HCT116 (cell line): ENCODE measurements at regions not wholly inside any gene's neighbourhood (a gene's known extent, or its start where the extent isn't known, plus 50 kb on each side); places are given as distances from the start of the nearest gene placed in this dataset.

Experiments used
- ATAC-seq: fragments of 200-7000 bp; cut with Tn5 transposase; 2 replicates; pipeline ENCODE4 v1.9.1; 2020; ENCODE audit warnings: mild to moderate bottlenecking, moderate library complexity
- BruUV-seq: library from RNA; stranded (reverse); fragments of 400-500 nt; replicated peaks from 2 replicates; lab custom pipeline; 2021; lab: Mats Ljungman, UMichigan
- CTCF ChIA-PET: fragments of 300-600 bp; sonication (Branson Sonifier 250); formaldehyde crosslinking; loops from one replicate; lab custom pipeline; 2021; ENCODE audit warnings: antibody characterized with exemption; lab: Charles Lee
- POLR2A ChIA-PET: fragments of 300-600, 350-600 bp; sonication (Branson Sonifier 250); formaldehyde crosslinking; loops from one replicate; lab custom pipeline; 2021; ENCODE audit warnings: antibody characterized with exemption; lab: Charles Lee
- RAD21 ChIA-PET, 2 experiments: fragments of 300-600 bp; sonication (Branson Sonifier 250); formaldehyde crosslinking; loops; one replicate each; lab custom pipeline; 2023; ENCODE audit warnings: low total read pairs in 2 of 2; ENCODE audit not compliant: uncharacterized antibody in 2 of 2, unreplicated experiment in 2 of 2, low non-redundant PET in 1 of 2; lab: Charles Lee
- DNase-seq: peaks from one replicate; pipeline ENCODE4 v3.0.0-alpha.2; 2010; ENCODE audit warnings: low read depth, low spot score
- H2AFZ ChIP-seq: fragments of 200-600 bp; shearing (Covaris generic), sonication (generic); 2 replicates; pipeline ENCODE4 v1.6.1; 2017; ENCODE audit warnings: low read depth, mixed run types, mixed read lengths, antibody characterized with exemption, low read length; ENCODE audit not compliant: poor library complexity, severe bottlenecking
- H3K27ac ChIP-seq: 2 replicates; pipeline ENCODE4 v1.5.1; 2012; ENCODE audit warnings: low read depth, low read length
- H3K27me3 ChIP-seq: fragments of 200-600 bp; sonication (generic); 2 replicates; pipeline ENCODE4 v1.6.1; 2016; ENCODE audit warnings: mixed run types, low read length, mixed read lengths; ENCODE audit not compliant: insufficient read depth
- H3K36me3 ChIP-seq, 2 experiments: fragments of 200-500 bp in 1 of 2; fragments of 200-600 bp in 1 of 2; sonication (Bioruptor generic) in 1 of 2; sonication (generic) in 1 of 2; 2 replicates each; pipeline versions ENCODE4 v1.5.1 to v1.6.1; 2014 to 2016; ENCODE audit warnings: low read length in 2 of 2, inconsistent platforms in 1 of 2, mixed read lengths in 1 of 2, mixed run types in 1 of 2; ENCODE audit not compliant: insufficient read depth in 2 of 2, control insufficient read depth in 1 of 2
- H3K4me1 ChIP-seq, 2 experiments: fragments of 200-600 bp in 1 of 2; sonication (generic) in 1 of 2; 2 replicates each; pipeline versions ENCODE4 v1.5.1 to v1.6.1; 2012 to 2017; ENCODE audit warnings: low read length in 2 of 2, inconsistent platforms in 1 of 2, mild to moderate bottlenecking in 1 of 2, mixed read lengths in 1 of 2, mixed run types in 1 of 2, moderate library complexity in 1 of 2; ENCODE audit not compliant: insufficient read depth in 2 of 2, control insufficient read depth in 1 of 2
- H3K4me2 ChIP-seq: fragments of 200-600 bp; sonication (generic); 2 replicates; pipeline ENCODE4 v1.6.1; 2017; ENCODE audit warnings: mixed run types, low read length, mixed read lengths
- H3K4me3 ChIP-seq, 2 experiments: fragments of 200-600 bp in 1 of 2; sonication (generic) in 1 of 2; replicated peaks in 1 of 2; 2 replicates each; pipeline ENCODE4 v1.5.1; 2011 to 2016; ENCODE audit warnings: low read length in 2 of 2, control low read depth in 1 of 2, low read depth in 1 of 2, mild to moderate bottlenecking in 1 of 2, mixed read lengths in 1 of 2, mixed run types in 1 of 2
- H3K79me2 ChIP-seq: fragments of 200-600 bp; sonication (generic); 2 replicates; pipeline ENCODE4 v1.6.1; 2017; ENCODE audit warnings: mild to moderate bottlenecking, mixed run types, low read length, moderate library complexity, mixed read lengths; ENCODE audit not compliant: insufficient read depth
- H3K9ac ChIP-seq: fragments of 200-600 bp; sonication (generic); 2 replicates; pipeline ENCODE4 v1.6.1; 2016; ENCODE audit warnings: low read length, mixed read lengths
- H3K9me2 ChIP-seq: fragments of 200-600 bp; sonication (generic), shearing (Covaris generic); 2 replicates; pipeline ENCODE4 v1.6.1; 2017; ENCODE audit warnings: mixed run types, mild to moderate bottlenecking, moderate library complexity; ENCODE audit not compliant: insufficient read depth
- H3K9me3 ChIP-seq, 2 experiments: fragments of 200-500 bp in 1 of 2; fragments of 200-600 bp in 1 of 2; sonication (Bioruptor generic) in 1 of 2; sonication (generic) in 1 of 2; 2 replicates each; pipeline ENCODE4 v1.6.1; 2014 to 2017; ENCODE audit warnings: low read length in 2 of 2, mixed read lengths in 2 of 2, inconsistent platforms in 1 of 2, low read depth in 1 of 2, mild to moderate bottlenecking in 1 of 2, mixed run types in 1 of 2, moderate library complexity in 1 of 2; ENCODE audit not compliant: control insufficient read depth in 1 of 2, insufficient read depth in 1 of 2
- H4K20me1 ChIP-seq: fragments of 200-600 bp; sonication (generic), shearing (Covaris generic); 2 replicates; pipeline ENCODE4 v1.6.1; 2017; ENCODE audit warnings: mixed run types, mild to moderate bottlenecking, moderate library complexity; ENCODE audit not compliant: insufficient read depth
- ATF3 ChIP-seq: IDR thresholded peaks from 2 replicates; pipeline ENCODE4 v1.6.1; 2012
- EGR1 ChIP-seq: IDR thresholded peaks from 2 replicates; pipeline ENCODE4 v1.6.1; 2012; ENCODE audit warnings: low read depth
- REST ChIP-seq: IDR thresholded peaks from 2 replicates; pipeline ENCODE4 v1.6.1; 2012; ENCODE audit warnings: low read depth
- SP1 ChIP-seq: IDR thresholded peaks from 2 replicates; pipeline ENCODE4 v1.6.1; 2012; ENCODE audit warnings: low read depth
- ZBTB33 ChIP-seq: IDR thresholded peaks from 2 replicates; pipeline ENCODE4 v1.6.1; 2011; ENCODE audit warnings: mild to moderate bottlenecking, low read length, moderate library complexity; ENCODE audit not compliant: insufficient replicate concordance; ENCODE audit errors: extremely low read depth
- intact Hi-C: fragments of 100-400 bp; cut with micrococcal nuclease; formaldehyde crosslinking; loops from 2 replicates; pipeline ENCODE4 v1.10.0; 2022

- TF ChIP-seq REST, result no peak
- TF ChIP-seq ZBTB33, result no peak
- no peak for TF ChIP-seq EGR1
- TF ChIP-seq, all 23 proteins: peak for 0
Measured at GRCh38 chr5:173691931-173692330, 75.5 kb upstream of the BOD1 start (continued).

- intact Hi-C loops, result no loop called here
- no peaks in the 10 kb centered on the region for H3K79me2 ChIP-seq
- DNase-seq, result no peak
- ChIA-PET POLR2A (no interaction called here), CTCF (interaction anchor here (1.0 kb wide), 1 partner anchor 64 kb away, joined by 4 read pairs; no protein-coding TSS in a partner anchor), RAD21 (no interaction called here)
- H3K4me3 ChIP-seq, result no peak overlapping the region
- TF ChIP-seq ATF3 (no peak), SP1 (no peak)
- BruUV-seq, result no TSS peak
- H3K4me2 ChIP-seq, result no peak overlapping the region
- H3K4me1 ChIP-seq, result no peaks in the 10 kb centered on the region
- no peaks in the 10 kb centered on the region for H3K9me3 ChIP-seq
- no peaks in the 10 kb centered on the region for H3K9me2 ChIP-seq
- no peak overlapping the region for H3K27ac ChIP-seq
- H2AFZ ChIP-seq, result no peak overlapping the region
- H4K20me1 ChIP-seq, result no peaks in the 10 kb centered on the region
- H3K9ac ChIP-seq, result no peak overlapping the region
- H3K36me3 ChIP-seq, result no peaks in the 10 kb centered on the region
- ATAC-seq, result no peak
- no peaks in the 10 kb centered on the region for H3K27me3 ChIP-seq
Measured at GRCh38 chr5:173693670-173694069, 77.2 kb upstream of the BOD1 start.
